GM12878 (cell line): ENCODE measurements at regions not wholly inside any gene's neighbourhood (a gene's known extent, or its start where the extent isn't known, plus 50 kb on each side); places are given as distances from the start of the nearest gene placed in this dataset.

Source experiments
- ATAC-seq: fragments of 200-7000 bp; cut with Tn5 transposase; 3 replicates; pipeline ENCODE4 v1.9.1; 2020; ENCODE audit warnings: mild to moderate bottlenecking, moderate library complexity
- BruUV-seq: library from RNA; stranded (reverse); fragments of 400-500 nt; replicated peaks from 2 replicates; lab custom pipeline; 2021; lab: Mats Ljungman, UMichigan
- CTCF ChIA-PET: fragments of 300-600 bp; sonication (Branson Sonifier 250); formaldehyde crosslinking; extraction: SDS; loops from one replicate; lab custom pipeline; 2021; ENCODE audit warnings: inconsistent platforms; lab: Yijun Ruan, JAX
- POLR2A ChIA-PET: fragments of 350-600 bp; formaldehyde crosslinking; extraction: SDS; loops from one replicate; lab custom pipeline; 2021; ENCODE audit warnings: inconsistent platforms; lab: Charles Lee
- RAD21 ChIA-PET: fragments of 300-600 bp; sonication (Branson Sonifier 250); formaldehyde crosslinking; loops from one replicate; lab custom pipeline; 2023; ENCODE audit warnings: antibody characterized with exemption; ENCODE audit not compliant: unreplicated experiment; lab: Charles Lee
- SMC1A ChIA-PET: fragments of 300-600 bp; sonication (Branson Sonifier 250); formaldehyde crosslinking; loops from one replicate; lab custom pipeline; 2023; ENCODE audit not compliant: unreplicated experiment, uncharacterized antibody; lab: Charles Lee
- DNase-seq: peaks from one replicate; pipeline ENCODE4 v3.0.0-alpha.2; 2011; ENCODE audit warnings: low read depth, low spot score
- FAIRE-seq: peaks from 3 replicates; lab custom pipeline; 2011; peaks lifted over from hg19 to GRCh38; lab: Jason Lieb, UNC
- H2AFZ ChIP-seq: 2 replicates; pipeline ENCODE4 v1.6.0; 2011; ENCODE audit warnings: low read depth, low read length, control low read depth; ENCODE audit not compliant: control insufficient read depth
- H3K27ac ChIP-seq: 2 replicates; pipeline ENCODE4 v1.5.1; 2011; ENCODE audit warnings: control low read depth; ENCODE audit not compliant: control insufficient read depth, insufficient read depth
- H3K27me3 ChIP-seq, 2 experiments: replicated peaks in 1 of 2; 2 replicates each; pipeline versions ENCODE4 v1.6.0 to v1.6.1; 2011; ENCODE audit warnings: low read length in 1 of 2; ENCODE audit not compliant: control insufficient read depth in 2 of 2, insufficient read depth in 2 of 2
- H3K36me3 ChIP-seq, 2 experiments: 2 replicates each; pipeline ENCODE4 v1.5.1; 2011; ENCODE audit warnings: low read length in 1 of 2; ENCODE audit not compliant: control insufficient read depth in 2 of 2, insufficient read depth in 2 of 2
- H3K4me1 ChIP-seq: 2 replicates; pipeline ENCODE4 v1.6.1; 2011; ENCODE audit warnings: mild to moderate bottlenecking, low read length, moderate library complexity, mixed read lengths; ENCODE audit not compliant: control insufficient read depth, insufficient read depth
- H3K4me2 ChIP-seq: 2 replicates; pipeline ENCODE4 v1.6.0; 2011; ENCODE audit warnings: control low read depth; ENCODE audit not compliant: control insufficient read depth, insufficient read depth
- H3K4me3 ChIP-seq: fragments of 200-600 bp; sonication (generic); 2 replicates; pipeline ENCODE4 v1.5.1; 2016
- H3K79me2 ChIP-seq: 2 replicates; pipeline ENCODE4 v1.6.0; 2011; ENCODE audit warnings: low read length; ENCODE audit not compliant: control insufficient read depth, insufficient read depth
- H3K9ac ChIP-seq: 2 replicates; pipeline ENCODE4 v1.8.0; 2011; ENCODE audit warnings: low read length, control low read depth, mixed read lengths; ENCODE audit not compliant: control insufficient read depth, insufficient read depth
- H3K9me3 ChIP-seq: replicated peaks from 3 replicates; pipeline ENCODE4 v1.5.1; 2011; ENCODE audit warnings: mild to moderate bottlenecking, low read length; ENCODE audit not compliant: control insufficient read depth, insufficient read depth
- H4K20me1 ChIP-seq: 2 replicates; pipeline ENCODE4 v1.6.0; 2011; ENCODE audit not compliant: control insufficient read depth, insufficient read depth
- BACH1 ChIP-seq: fragments of 450-650 bp; IDR thresholded peaks from 2 replicates; pipeline ENCODE4 v1.6.1; 2017; ENCODE audit warnings: mild to moderate bottlenecking, borderline replicate concordance
- BMI1 ChIP-seq: fragments of 450-650 bp; IDR thresholded peaks from 2 replicates; pipeline ENCODE4 v1.6.1; 2016; ENCODE audit warnings: mild to moderate bottlenecking, moderate library complexity, borderline replicate concordance
- CHD1 ChIP-seq: IDR thresholded peaks from 2 replicates; pipeline ENCODE4 v1.6.1; 2012; ENCODE audit warnings: low read depth, low read length, improper control_type of control experiment
- EP300 ChIP-seq, 2 experiments: fragments of 150-350 bp in 1 of 2; IDR thresholded peaks; 2 replicates each; pipeline ENCODE4 v1.6.1; 2011 to 2012; ENCODE audit warnings: low read depth in 2 of 2, low read length in 2 of 2, borderline replicate concordance in 1 of 2, improper control_type of control experiment in 1 of 2, inconsistent platforms in 1 of 2; ENCODE audit not compliant: control insufficient read depth in 1 of 2
- HDAC6 ChIP-seq: fragments of 200-600 bp; sonication (generic); IDR thresholded peaks from one replicate; pipeline ENCODE4 v1.8.0; 2017; ENCODE audit warnings: antibody characterized with exemption; ENCODE audit not compliant: unreplicated experiment
- LARP7 ChIP-seq: fragments of 450-650 bp; IDR thresholded peaks from 2 replicates; pipeline ENCODE4 v1.6.1; 2017; ENCODE audit warnings: mild to moderate bottlenecking
- MEF2B ChIP-seq: fragments of 450-650 bp; IDR thresholded peaks from 2 replicates; pipeline ENCODE4 v1.6.1; 2018; ENCODE audit warnings: mild to moderate bottlenecking, moderate library complexity; ENCODE audit not compliant: partially characterized antibody, poor library complexity, severe bottlenecking
- MXI1 ChIP-seq: fragments of 150-350 bp; IDR thresholded peaks from 2 replicates; pipeline ENCODE4 v1.6.1; 2011; ENCODE audit warnings: low read depth, mild to moderate bottlenecking, inconsistent platforms, low read length, improper control_type of control experiment
- MYB ChIP-seq: fragments of 150-350 bp; IDR thresholded peaks from 2 replicates; pipeline ENCODE4 v1.6.1; 2014; ENCODE audit warnings: mild to moderate bottlenecking, low read depth, low read length, borderline replicate concordance
- NR2C2 ChIP-seq: IDR thresholded peaks from 2 replicates; pipeline ENCODE4 v1.6.1; 2011; ENCODE audit warnings: borderline replicate concordance, low read depth; ENCODE audit not compliant: control insufficient read depth, insufficient read length
- PKNOX1 ChIP-seq: fragments of 450-650 bp; IDR thresholded peaks from 2 replicates; pipeline ENCODE4 v1.6.1; 2016; ENCODE audit warnings: mild to moderate bottlenecking
- POLR2AphosphoS2 ChIP-seq: IDR thresholded peaks from 2 replicates; pipeline ENCODE4 v1.6.1; 2011; ENCODE audit warnings: low read depth, mild to moderate bottlenecking, low read length, improper control_type of control experiment, moderate library complexity
- PRDM15 ChIP-seq: fragments of 450-650 bp; formaldehyde crosslinking; IDR thresholded peaks from 2 replicates; pipeline ENCODE4 v1.4.0; 2020; ENCODE audit warnings: mild to moderate bottlenecking, moderate library complexity
- RB1 ChIP-seq: fragments of 450-650 bp; formaldehyde crosslinking; IDR thresholded peaks from 2 replicates; pipeline ENCODE4 v1.6.1; 2017; ENCODE audit warnings: mild to moderate bottlenecking, borderline replicate concordance
- SIN3A ChIP-seq: IDR thresholded peaks from 2 replicates; pipeline ENCODE4 v1.6.1; 2012; ENCODE audit warnings: low read depth, low read length, improper control_type of control experiment
- SMAD5 ChIP-seq: IDR thresholded peaks from 2 replicates; pipeline ENCODE4 v1.6.1; 2016; ENCODE audit warnings: antibody characterized with exemption, low read depth
- TBL1XR1 ChIP-seq: IDR thresholded peaks from 2 replicates; pipeline ENCODE4 v1.6.1; 2012; ENCODE audit warnings: low read depth, low read length, improper control_type of control experiment
- WGBS: methylation state at CpG from one replicate; pipeline ENCODE4 v1.1.6; 2016; ENCODE audit warnings: low lambda C conversion rate; ENCODE audit not compliant: insufficient replicate concordance, insufficient coverage; ENCODE audit errors: missing lambda C conversion rate; 5-methylcytosine and 5-hydroxymethylcytosine counted together
- in situ Hi-C: fragments of 300-500 bp; cut with MboI; formaldehyde crosslinking; loops from 9 replicates; pipeline ENCODE4 v1.14.3; 2018; ENCODE audit warnings: mixed read lengths
- intact Hi-C: fragments of 100-400 bp; cut with micrococcal nuclease; formaldehyde crosslinking; loops from one replicate; pipeline ENCODE4 v1.14.2; 2022; ENCODE audit not compliant: unreplicated experiment
- TF ChIP-seq, protein P1 (sequence below): fragments of 450-650 bp; IDR thresholded peaks from 2 replicates; pipeline ENCODE4 v1.6.1; 2017; ENCODE audit warnings: antibody characterized with exemption, mild to moderate bottlenecking, moderate library complexity

GRCh38 chr2:8364668-8365067 lies 317.2 kb upstream of the ID2 start:
- no TSS peak for BruUV-seq
- CTCF ChIA-PET: interaction anchor here (0.7 kb wide), 1 partner anchor 42 kb away, joined by 3 read pairs; no protein-coding TSS in a partner anchor
- Histone ChIP-seq H3K9me3 (no peaks in the 10 kb centered on the region; the same call in 2 of the 3 replicates), H3K4me1 (peaks cover 9% of the 10 kb centered on the region), H2AFZ (no peak overlapping the region), H3K79me2 (no peaks in the 10 kb centered on the region), H3K4me2 (no peak overlapping the region), H3K4me3 (no peak overlapping the region), H4K20me1 (no peaks in the 10 kb centered on the region), H3K27me3 (no peaks in the 10 kb centered on the region), H3K9ac (no peak overlapping the region), H3K36me3 (no peaks in the 10 kb centered on the region), H3K27ac (no peak overlapping the region)
- ATAC-seq: no peak
- WGBS: 24% methylated on average over 1 of the region's 1 CpG
- RAD21 ChIA-PET: interaction anchor here (1.1 kb wide), 1 partner anchor 60 kb away, joined by 3 read pairs; no protein-coding TSS in a partner anchor
- DNase-seq: no peak
- intact Hi-C loops (no loop called here), in situ Hi-C loops (no loop called here)
- FAIRE-seq: no peak
- SMC1A ChIA-PET: interaction anchor here (1.0 to 1.6 kb wide), 5 partner anchors 13 to 130 kb away, joined by 3 to 4 read pairs (median 3); no protein-coding TSS in a partner anchor
- POLR2A ChIA-PET: no interaction called here
- no peak for TF ChIP-seq CHD1
- no peak for TF ChIP-seq PRDM15 (CRISPR knock-in tag)
- no peak for TF ChIP-seq PKNOX1
- TF ChIP-seq MXI1: no peak
- no peak for TF ChIP-seq BMI1
- TF ChIP-seq MYB: no peak
- no peak for TF ChIP-seq BACH1
- no peak for TF ChIP-seq POLR2AphosphoS2
- TF ChIP-seq LARP7: no peak
- TF ChIP-seq HDAC6: no peak
- TF ChIP-seq RB1: no peak
- TF ChIP-seq EP300 (IDR thresholded peaks at IDR 0.05; ENCODE audit: borderline replicate concordance in 1 of 2, control insufficient read depth in 1 of 2, low read depth in 2 of 2, low read length in 2 of 2): no peak
- TF ChIP-seq MEF2B: no peak
- TF ChIP-seq SMAD5: no peak
- TF ChIP-seq TBL1XR1: no peak
- no peak for TF ChIP-seq NR2C2
- TF ChIP-seq, protein P1, sequence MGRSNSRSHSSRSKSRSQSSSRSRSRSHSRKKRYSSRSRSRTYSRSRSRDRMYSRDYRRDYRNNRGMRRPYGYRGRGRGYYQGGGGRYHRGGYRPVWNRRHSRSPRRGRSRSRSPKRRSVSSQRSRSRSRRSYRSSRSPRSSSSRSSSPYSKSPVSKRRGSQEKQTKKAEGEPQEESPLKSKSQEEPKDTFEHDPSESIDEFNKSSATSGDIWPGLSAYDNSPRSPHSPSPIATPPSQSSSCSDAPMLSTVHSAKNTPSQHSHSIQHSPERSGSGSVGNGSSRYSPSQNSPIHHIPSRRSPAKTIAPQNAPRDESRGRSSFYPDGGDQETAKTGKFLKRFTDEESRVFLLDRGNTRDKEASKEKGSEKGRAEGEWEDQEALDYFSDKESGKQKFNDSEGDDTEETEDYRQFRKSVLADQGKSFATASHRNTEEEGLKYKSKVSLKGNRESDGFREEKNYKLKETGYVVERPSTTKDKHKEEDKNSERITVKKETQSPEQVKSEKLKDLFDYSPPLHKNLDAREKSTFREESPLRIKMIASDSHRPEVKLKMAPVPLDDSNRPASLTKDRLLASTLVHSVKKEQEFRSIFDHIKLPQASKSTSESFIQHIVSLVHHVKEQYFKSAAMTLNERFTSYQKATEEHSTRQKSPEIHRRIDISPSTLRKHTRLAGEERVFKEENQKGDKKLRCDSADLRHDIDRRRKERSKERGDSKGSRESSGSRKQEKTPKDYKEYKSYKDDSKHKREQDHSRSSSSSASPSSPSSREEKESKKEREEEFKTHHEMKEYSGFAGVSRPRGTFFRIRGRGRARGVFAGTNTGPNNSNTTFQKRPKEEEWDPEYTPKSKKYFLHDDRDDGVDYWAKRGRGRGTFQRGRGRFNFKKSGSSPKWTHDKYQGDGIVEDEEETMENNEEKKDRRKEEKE: no peak
- TF ChIP-seq SIN3A: no peak
